ENCODE measurements at regions not wholly inside any gene's neighbourhood (a gene's known extent, or its start where the extent isn't known, plus 50 kb on each side); places are given as distances from the start of the nearest gene placed in this dataset.

DNA sequence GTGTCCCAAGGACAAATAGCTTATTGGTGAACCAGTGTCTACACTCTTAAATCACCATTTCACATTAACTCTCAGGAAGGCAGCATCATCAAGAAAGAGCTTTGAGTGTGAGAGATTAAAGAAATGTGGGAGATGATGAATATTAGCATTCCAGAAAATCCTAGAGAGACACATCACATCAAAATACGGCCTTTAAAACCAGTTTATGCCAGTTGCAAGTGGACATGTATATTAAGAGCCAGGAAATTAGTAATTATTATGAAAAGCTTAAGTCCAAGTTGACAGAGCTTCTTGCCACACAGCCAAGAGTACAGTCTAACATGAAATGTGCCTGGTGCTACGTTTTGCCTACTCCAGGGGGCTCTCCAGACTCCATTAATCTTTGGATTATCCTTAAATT is 503.0 kb upstream of the BOD1L1 start:
- DNase-seq, result no peak
- H3K9me3 Mint-ChIP-seq, result peaks cover 0 to 11% of the 10 kb centered on the region in 2 donors
- no peaks in the 10 kb centered on the region for H3K27me3 Mint-ChIP-seq
- ATAC-seq (replicated peaks), result no peak
- no peak overlapping the region for H3K4me3 Mint-ChIP-seq
- H3K27ac Mint-ChIP-seq, result no peak overlapping the region
- no peaks in the 10 kb centered on the region for H3K4me1 Mint-ChIP-seq (ENCODE audit: low read depth in 2 of 2)
- H3K36me3 Mint-ChIP-seq (ENCODE audit: insufficient read depth), result no peaks in the 10 kb centered on the region

DNA sequence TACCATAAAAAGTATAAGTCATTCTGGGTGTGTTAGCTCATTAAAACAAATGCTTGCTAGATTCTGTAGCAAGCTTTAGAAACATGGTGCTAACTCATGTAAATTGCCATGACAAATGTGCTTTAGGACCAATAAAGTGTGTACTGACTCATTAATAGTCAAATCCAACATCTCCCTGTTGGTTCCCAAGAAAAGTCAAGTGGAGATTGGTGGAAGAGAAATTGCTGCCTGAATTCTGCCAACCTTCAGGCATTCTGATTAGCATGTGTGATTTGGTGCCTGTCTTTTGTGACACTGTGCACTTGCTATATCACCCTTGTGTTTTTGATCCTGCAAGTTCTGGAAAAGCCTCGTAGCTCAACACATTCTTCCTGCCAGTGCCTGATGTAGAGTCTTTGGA is 503.8 kb upstream of the BOD1L1 start:
- DNase-seq, result no peak
- Mint-ChIP-seq H3K27ac (no peak overlapping the region), H3K4me1 (ENCODE audit: low read depth in 2 of 2) (no peaks in the 10 kb centered on the region), H3K27me3 (no peaks in the 10 kb centered on the region), H3K9me3 (peaks cover 0 to 11% of the 10 kb centered on the region in 2 donors), H3K4me3 (no peak overlapping the region), H3K36me3 (ENCODE audit: insufficient read depth) (no peaks in the 10 kb centered on the region)
- no peak for ATAC-seq (replicated peaks)

DNA sequence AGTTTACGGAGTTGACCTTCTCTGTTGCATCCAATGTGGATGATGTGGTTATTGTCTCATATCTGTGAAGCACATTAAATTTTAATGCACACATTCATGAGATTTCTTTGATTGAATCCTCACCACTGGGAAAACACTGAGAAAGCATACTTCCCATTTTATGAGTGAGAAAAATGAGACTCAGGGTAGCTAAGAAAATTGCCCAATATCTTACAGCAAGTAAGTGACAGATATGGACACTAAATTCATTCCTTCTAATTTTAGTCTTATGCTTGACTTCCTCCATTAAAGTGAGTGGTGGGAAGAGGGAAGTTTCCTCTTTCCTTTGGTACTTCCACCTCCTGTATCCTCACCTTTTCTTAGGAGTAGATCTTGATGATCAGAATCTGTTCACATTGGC is 504.8 kb upstream of the BOD1L1 start:
- ATAC-seq (replicated peaks), result no peak
- Mint-ChIP-seq H3K27me3 (no peaks in the 10 kb centered on the region), H3K36me3 (ENCODE audit: insufficient read depth) (no peaks in the 10 kb centered on the region), H3K4me1 (ENCODE audit: low read depth in 2 of 2) (no peaks in the 10 kb centered on the region), H3K4me3 (no peak overlapping the region), H3K9me3 (peaks cover under 1 to 11% of the 10 kb centered on the region in 2 donors), H3K27ac (no peak overlapping the region)
- no peak for DNase-seq

DNA sequence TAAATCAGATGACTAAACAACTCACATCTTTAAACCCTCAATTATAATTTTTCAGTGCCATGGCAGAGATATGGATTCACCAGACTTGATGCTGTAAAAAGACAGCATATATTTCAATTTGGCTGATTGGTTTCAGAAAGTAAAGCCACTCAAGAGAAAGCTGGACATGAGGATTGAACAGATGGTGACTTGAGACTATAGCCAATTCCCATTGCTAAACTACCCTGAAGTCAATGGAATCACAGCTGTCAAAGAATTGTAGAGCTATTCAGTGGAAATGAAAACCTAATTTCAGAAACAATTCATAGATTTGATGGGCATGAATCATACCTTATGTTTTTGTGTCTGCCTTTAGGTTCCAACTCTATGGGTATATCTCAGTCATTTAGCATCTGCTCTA is 510.6 kb upstream of the BOD1L1 start:
- DNase-seq (no peak), ATAC-seq (replicated peaks) (no peak)
- no peaks in the 10 kb centered on the region for H3K27me3 Mint-ChIP-seq
- H3K36me3 Mint-ChIP-seq (ENCODE audit: insufficient read depth), result no peaks in the 10 kb centered on the region
- H3K27ac Mint-ChIP-seq, result no peak overlapping the region
- H3K9me3 Mint-ChIP-seq, result peaks cover 3 to 8% of the 10 kb centered on the region in 2 donors
- H3K4me1 Mint-ChIP-seq (ENCODE audit: low read depth in 2 of 2), result no peaks in the 10 kb centered on the region
- H3K4me3 Mint-ChIP-seq, result no peak overlapping the region

DNA sequence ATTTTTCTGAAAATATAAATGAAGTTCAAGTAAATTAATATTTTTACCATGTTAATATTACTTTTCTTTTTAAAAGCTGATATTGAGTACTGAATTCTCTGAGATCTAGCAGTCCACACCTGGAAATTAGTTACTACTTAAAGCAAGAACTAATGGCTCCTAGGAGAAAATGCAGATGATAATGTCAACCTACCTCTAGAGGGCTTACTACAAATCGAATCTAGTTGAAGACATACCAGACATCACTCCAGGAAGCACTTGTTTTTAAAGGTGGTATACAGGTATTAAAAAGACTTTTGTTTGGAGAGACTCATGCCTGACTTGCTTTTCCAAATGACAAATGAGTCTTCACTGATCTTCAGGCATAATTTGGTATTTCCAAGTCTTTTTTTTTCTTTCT is 516.4 kb upstream of the BOD1L1 start:
- ATAC-seq (replicated peaks) (no peak), DNase-seq (no peak)
- H3K4me1 Mint-ChIP-seq (ENCODE audit: low read depth in 2 of 2), result no peaks in the 10 kb centered on the region
- no peak overlapping the region for H3K27ac Mint-ChIP-seq
- H3K9me3 Mint-ChIP-seq, result no peaks in the 10 kb centered on the region
- H3K27me3 Mint-ChIP-seq, result no peaks in the 10 kb centered on the region
- no peak overlapping the region for H3K4me3 Mint-ChIP-seq
- H3K36me3 Mint-ChIP-seq (ENCODE audit: insufficient read depth), result no peaks in the 10 kb centered on the region

DNA sequence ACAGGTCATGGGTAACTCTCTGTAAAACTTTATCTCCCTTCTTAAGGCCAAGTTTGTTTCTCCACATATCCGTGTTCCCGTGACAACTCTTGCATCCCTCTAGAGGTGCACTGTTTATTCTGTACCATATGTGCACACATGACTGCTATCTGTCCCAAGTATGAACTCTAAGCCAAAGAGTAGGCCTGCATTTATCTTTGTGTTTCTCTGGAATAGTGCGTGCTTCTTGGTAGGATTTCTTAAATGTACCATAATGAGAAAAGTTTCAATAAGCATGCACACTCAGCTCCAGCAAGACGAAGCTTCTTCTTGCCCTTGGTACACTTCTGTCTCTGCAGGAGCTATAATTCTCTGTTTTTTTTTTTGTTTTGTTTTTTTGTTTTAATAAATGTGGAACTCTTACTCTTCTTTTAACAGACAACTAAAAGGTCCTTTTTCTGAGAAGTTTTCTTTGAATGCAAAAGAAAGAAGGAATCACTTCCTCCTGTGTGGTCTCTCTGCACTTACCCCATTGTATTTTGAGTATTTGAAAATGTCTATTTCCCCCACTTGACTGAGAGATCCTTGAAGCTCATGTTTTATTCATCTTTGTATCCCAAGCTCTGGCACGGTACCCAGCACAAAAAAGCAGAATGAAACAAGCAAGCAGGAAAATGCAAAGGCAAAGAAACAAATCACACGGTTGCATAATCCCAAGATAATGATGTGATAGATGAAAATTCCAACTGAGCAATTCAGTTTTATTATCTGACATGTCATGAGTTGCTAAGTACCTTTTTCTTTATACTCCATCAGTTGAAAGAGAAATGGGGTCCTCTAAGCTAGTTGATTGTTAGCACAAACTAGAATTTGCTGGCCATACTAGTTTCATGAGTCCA is 521.9 kb upstream of the BOD1L1 start:
- no peaks in the 10 kb centered on the region for H3K36me3 Mint-ChIP-seq (ENCODE audit: insufficient read depth)
- H3K27me3 Mint-ChIP-seq, result no peaks in the 10 kb centered on the region
- DNase-seq (no peak), ATAC-seq (replicated peaks) (no peak)
- no peak overlapping the region for H3K27ac Mint-ChIP-seq
- H3K4me1 Mint-ChIP-seq (ENCODE audit: low read depth in 2 of 2), result no peaks in the 10 kb centered on the region
- H3K9me3 Mint-ChIP-seq, result no peaks in the 10 kb centered on the region
- no peak overlapping the region for H3K4me3 Mint-ChIP-seq

DNA sequence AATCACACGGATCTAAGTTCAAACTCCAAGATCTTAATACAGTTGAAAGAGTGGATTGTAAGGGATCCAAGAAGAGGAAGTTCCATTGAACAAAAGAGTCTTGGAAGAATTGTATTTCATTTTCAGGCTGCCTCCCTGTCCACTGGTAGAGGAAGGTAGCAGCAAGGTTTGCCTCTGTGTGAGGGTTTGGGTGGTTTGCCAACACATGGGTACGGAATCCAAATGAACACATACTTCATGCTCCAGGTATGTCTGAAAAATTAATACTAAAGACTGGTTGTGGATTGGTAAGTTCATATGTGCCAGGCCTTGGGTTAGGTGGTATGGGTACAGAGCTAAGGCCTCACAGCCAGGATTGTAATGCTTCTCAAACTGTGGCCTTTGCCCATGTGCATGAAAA is 523.6 kb upstream of the BOD1L1 start:
- ATAC-seq (replicated peaks), result no peak
- DNase-seq, result no peak
- Mint-ChIP-seq H3K27me3 (peaks cover 0 to 9% of the 10 kb centered on the region in 2 donors), H3K4me1 (ENCODE audit: low read depth in 2 of 2) (no peaks in the 10 kb centered on the region), H3K9me3 (no peaks in the 10 kb centered on the region), H3K27ac (no peak overlapping the region), H3K4me3 (no peak overlapping the region), H3K36me3 (ENCODE audit: insufficient read depth) (no peaks in the 10 kb centered on the region)

DNA sequence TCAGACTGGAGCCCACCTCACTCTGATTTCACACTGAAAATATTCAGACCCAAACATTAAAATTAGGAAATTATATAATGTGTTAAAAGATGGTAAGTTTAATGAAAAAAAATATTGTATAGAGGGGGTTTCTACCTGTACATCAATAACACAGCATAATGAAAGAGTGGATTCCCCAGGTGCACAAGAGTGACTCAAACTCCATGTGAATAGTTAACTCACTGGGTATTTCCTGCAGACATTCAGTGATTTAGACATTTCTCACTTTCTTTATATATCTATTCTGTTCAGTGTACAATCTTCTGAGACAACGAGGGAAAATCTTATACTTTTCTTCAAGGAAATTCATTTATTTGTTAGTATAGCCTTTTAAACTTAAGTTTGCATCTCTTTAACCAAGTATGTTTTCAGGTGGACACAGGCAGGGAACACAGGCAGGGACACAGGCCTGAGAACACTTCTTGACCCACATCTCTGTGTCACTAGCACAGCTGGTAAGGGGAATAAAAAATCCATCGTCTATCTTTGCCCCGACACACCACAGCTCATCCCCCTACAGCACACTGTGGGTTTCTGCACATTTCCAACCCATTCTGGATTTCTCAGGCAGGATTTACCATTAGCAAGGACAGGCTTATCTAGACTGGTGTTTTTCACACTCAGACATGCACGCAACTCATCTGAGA is 525.5 kb upstream of the BOD1L1 start:
- Mint-ChIP-seq H3K36me3 (ENCODE audit: insufficient read depth) (no peaks in the 10 kb centered on the region), H3K9me3 (no peaks in the 10 kb centered on the region), H3K4me1 (ENCODE audit: low read depth in 2 of 2) (no peaks in the 10 kb centered on the region), H3K27me3 (peaks cover 0 to 9% of the 10 kb centered on the region in 2 donors), H3K4me3 (no peak overlapping the region), H3K27ac (no peak overlapping the region)
- ATAC-seq (replicated peaks) (no peak), DNase-seq (no peak)

DNA sequence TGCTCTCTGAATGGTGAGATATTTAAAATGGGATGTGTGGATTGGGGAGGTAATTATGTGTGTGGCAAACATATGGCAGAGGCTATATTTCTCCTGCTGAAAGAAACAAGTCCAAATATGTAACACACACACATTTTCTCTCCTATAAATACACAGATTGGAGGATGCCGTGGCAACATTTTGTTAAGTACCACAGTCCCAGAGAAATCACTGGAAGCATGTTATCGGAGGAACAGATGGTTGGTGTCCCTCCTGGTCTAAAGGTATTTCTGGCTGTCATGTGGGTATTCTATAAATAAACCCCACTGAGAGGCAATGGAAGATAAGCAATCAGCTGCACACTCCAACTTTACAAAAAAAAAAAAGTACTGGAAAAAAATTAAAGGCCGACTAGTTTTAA is 528.3 kb upstream of the BOD1L1 start:
- Mint-ChIP-seq H3K27ac (no peak overlapping the region), H3K4me1 (ENCODE audit: low read depth in 2 of 2) (no peaks in the 10 kb centered on the region), H3K9me3 (no peaks in the 10 kb centered on the region), H3K27me3 (peaks cover 0 to 9% of the 10 kb centered on the region in 2 donors), H3K36me3 (ENCODE audit: insufficient read depth) (no peaks in the 10 kb centered on the region), H3K4me3 (no peak overlapping the region)
- ATAC-seq (replicated peaks) (no peak), DNase-seq (no peak)

DNA sequence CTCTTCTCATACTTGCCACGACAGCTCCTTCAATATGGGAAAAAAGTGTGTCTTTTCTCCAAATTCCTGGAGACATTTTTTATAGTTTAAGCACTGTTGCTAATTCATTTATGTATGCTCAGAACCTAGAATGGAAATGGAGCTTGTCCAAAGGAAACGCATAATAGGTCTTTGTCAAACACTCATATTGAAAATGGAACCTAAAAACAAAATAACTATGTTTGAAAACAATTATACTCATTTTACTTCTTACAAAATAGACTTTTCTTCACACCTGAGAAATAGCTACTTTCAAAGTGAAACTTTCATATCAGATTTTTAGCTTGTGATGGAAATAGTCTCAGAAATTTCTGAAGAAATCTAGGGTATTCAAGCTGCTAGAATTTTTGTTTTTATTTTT is 529.7 kb upstream of the BOD1L1 start:
- no peaks in the 10 kb centered on the region for H3K36me3 Mint-ChIP-seq (ENCODE audit: insufficient read depth)
- H3K9me3 Mint-ChIP-seq, result no peaks in the 10 kb centered on the region
- no peak overlapping the region for H3K27ac Mint-ChIP-seq
- H3K4me1 Mint-ChIP-seq (ENCODE audit: low read depth in 2 of 2), result no peaks in the 10 kb centered on the region
- peaks cover 0 to 9% of the 10 kb centered on the region in 2 donors for H3K27me3 Mint-ChIP-seq
- ATAC-seq (replicated peaks), result no peak
- DNase-seq, result no peak
- no peak overlapping the region for H3K4me3 Mint-ChIP-seq

DNA sequence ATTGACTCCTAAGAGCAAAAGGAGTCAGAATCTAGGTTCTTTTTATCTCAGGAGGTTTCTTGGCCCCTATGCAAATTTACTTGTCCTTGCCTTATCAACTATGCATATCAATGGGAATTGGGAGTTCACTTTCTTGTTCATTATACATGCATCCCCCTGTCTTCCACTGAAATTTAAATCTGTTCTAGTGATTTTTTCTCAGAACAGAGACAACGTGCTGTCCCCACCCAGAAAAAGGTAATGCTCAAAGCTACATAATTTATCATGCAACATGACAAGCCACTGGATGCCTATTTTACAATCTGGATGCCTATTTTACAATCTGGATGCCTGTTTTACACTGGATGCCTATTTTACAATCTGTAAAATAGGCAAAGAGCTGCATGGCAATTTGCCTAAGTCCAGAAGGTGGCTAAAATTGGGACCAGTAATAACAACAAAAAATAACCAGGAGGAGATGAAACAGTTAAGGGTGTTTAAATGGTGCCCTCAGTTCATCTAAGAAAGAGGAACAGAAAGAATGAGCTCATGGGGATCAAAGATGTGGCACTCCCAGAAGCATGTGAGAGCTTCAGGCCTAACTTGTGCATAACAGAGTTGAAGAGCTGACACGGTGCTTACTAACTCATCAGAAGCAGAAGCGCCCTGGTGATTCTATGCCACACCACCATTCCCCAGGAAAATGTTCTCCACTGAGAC is 537.8 kb upstream of the BOD1L1 start:
- Mint-ChIP-seq H3K36me3 (ENCODE audit: insufficient read depth) (no peaks in the 10 kb centered on the region), H3K27ac (no peak overlapping the region), H3K4me3 (no peak overlapping the region), H3K27me3 (peaks cover 0 to 5% of the 10 kb centered on the region in 2 donors), H3K4me1 (ENCODE audit: low read depth in 2 of 2) (no peaks in the 10 kb centered on the region), H3K9me3 (no peaks in the 10 kb centered on the region)
- DNase-seq (no peak), ATAC-seq (replicated peaks) (peak; percentile 42)

DNA sequence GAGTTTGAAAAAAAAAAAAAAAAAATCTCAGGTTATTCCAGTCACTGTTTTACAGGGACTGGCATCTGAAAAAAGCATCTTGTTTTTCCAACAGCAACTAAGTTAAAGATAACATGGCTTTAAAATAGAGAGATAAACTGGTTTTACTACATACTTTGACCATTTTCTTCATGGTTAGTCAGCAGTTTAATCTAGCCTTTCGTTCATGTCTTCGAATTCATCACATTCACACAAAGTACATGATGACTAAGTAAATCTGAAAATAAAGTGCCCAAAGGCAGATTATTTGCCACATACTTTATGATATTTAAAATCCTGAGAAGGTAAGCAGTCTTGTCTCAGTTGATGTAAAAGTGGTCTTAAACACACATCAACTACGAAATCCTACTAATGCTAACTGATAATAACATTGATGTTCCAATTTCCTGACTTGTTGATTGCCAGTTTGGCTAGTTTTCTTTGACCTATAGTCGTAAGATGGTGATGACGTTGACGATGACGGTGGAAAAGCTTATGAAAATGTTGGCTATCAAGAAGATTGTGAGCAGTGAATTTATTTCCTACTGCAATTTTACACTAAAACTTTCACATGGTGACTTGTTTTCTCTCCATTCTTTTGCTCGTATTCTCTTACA is 540.5 kb upstream of the BOD1L1 start:
- no peaks in the 10 kb centered on the region for H3K4me1 Mint-ChIP-seq (ENCODE audit: low read depth in 2 of 2)
- no peaks in the 10 kb centered on the region for H3K36me3 Mint-ChIP-seq (ENCODE audit: insufficient read depth)
- H3K27me3 Mint-ChIP-seq, result peaks cover 0 to 5% of the 10 kb centered on the region in 2 donors
- H3K27ac Mint-ChIP-seq, result no peak overlapping the region
- ATAC-seq (replicated peaks) (no peak), DNase-seq (no peak)
- H3K9me3 Mint-ChIP-seq, result peaks cover 0 to 16% of the 10 kb centered on the region in 2 donors
- H3K4me3 Mint-ChIP-seq, result no peak overlapping the region

DNA sequence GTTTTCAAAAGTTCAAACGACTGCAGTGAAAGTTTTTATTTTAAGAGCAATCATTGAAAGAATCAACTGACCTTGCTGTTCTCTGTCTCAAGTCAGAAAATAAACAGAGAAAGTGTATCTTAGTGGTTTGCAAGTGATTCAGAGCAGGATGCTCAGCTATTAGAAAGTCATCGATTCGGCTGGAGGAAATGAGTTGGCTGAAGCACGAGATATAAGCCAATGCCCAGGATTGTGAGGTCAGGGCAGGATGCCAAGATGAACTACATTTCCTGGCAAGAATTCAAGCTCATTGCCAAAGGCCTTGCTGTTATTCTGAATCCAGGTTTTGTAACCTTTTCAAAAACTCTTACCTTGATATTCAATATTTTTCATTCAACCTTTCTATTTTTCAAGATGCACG is 541.4 kb upstream of the BOD1L1 start:
- Mint-ChIP-seq H3K27ac (no peak overlapping the region), H3K4me3 (no peak overlapping the region), H3K4me1 (ENCODE audit: low read depth in 2 of 2) (no peaks in the 10 kb centered on the region), H3K36me3 (ENCODE audit: insufficient read depth) (no peaks in the 10 kb centered on the region), H3K9me3 (peaks cover 0 to 16% of the 10 kb centered on the region in 2 donors), H3K27me3 (peaks cover 0 to 5% of the 10 kb centered on the region in 2 donors)
- ATAC-seq (replicated peaks), result no peak
- DNase-seq, result no peak
